Stomach (tissue), 8 donors: ENCODE measurements at regions not wholly inside any gene's neighbourhood (a gene's known extent, or its start where the extent isn't known, plus 50 kb on each side); places are given as distances from the start of the nearest gene placed in this dataset.

Source experiments
- DNase-seq, 2 donors: peaks; one replicate each; pipeline versions ENCODE4 v3.0.0 to v3.0.0-alpha.2; 2013 to 2019
- H3K27ac ChIP-seq, 5 donors: fragments of 200-600 bp in 4 of 5; sonication (generic) in 4 of 5; one replicate each; pipeline ENCODE4 v1.5.1; 2013 to 2019; ENCODE audit warnings: mild to moderate bottlenecking in 1 of 5, moderate library complexity in 1 of 5
- H3K27me3 ChIP-seq, 3 donors: fragments of 200-600 bp; sonication (generic); one replicate each; pipeline ENCODE4 v1.5.1; 2017 to 2019; ENCODE audit warnings: mixed run types in 1 of 3
- H3K36me3 ChIP-seq, 4 donors: fragments of 200-600 bp; sonication (generic); 1 replicate in 3 of 4; 2 replicates in 1 of 4; pipeline ENCODE4 v1.5.1; 2016 to 2019
- H3K4me1 ChIP-seq, 4 donors: fragments of 200-600 bp; sonication (generic); one replicate each; pipeline ENCODE4 v1.5.1; 2016 to 2019
- H3K4me3 ChIP-seq, 4 donors: fragments of 200-600 bp; sonication (generic) in 3 of 4; one replicate each; pipeline ENCODE4 v1.5.1; 2016 to 2019; ENCODE audit warnings: mild to moderate bottlenecking in 1 of 4
- H3K9me3 ChIP-seq, 4 donors: fragments of 200-600 bp; sonication (generic); one replicate each; pipeline ENCODE4 v1.5.1; 2016 to 2019
- EP300 ChIP-seq: sonication (generic); formaldehyde crosslinking; IDR thresholded peaks from one replicate; pipeline ENCODE4 v1.6.1; 2017; ENCODE audit warnings: antibody characterized with exemption
- POLR2A ChIP-seq, 4 donors: fragments of 450-650 bp; IDR thresholded peaks; one replicate each; pipeline ENCODE4 v1.6.1; 2016; ENCODE audit warnings: antibody characterized with exemption in 4 of 4, control low read depth in 2 of 4, mild to moderate bottlenecking in 1 of 4, moderate library complexity in 1 of 4
- POLR2AphosphoS5 ChIP-seq, 3 donors: sonication (generic); formaldehyde crosslinking; IDR thresholded peaks; one replicate each; pipeline ENCODE4 v1.6.1; 2016; ENCODE audit warnings: antibody characterized with exemption in 3 of 3
- WGBS, 5 donors: extraction: QIAGEN DNeasy Blood & Tissue Kit in 3 of 5; methylation state at CpG; one replicate each; pipeline versions ENCODE4 v1.1.5 to v1.1.7; 2013 to 2018; 5-methylcytosine and 5-hydroxymethylcytosine counted together
- intact Hi-C: fragments of 100-400 bp; cut with DNase I; formaldehyde crosslinking; loops from one replicate; pipeline ENCODE4 v1.15.1; 2023; ENCODE audit warnings: low total_unique reads
- TF ChIP-seq, protein P1 (sequence below), 7 experiments: fragments of 450-650 bp in 4 of 7; fragments of 200-600 bp in 3 of 7; sonication (generic) in 3 of 7; IDR thresholded peaks; one replicate each; pipeline ENCODE4 v1.5.1; 2016 to 2019; ENCODE audit warnings: antibody characterized with exemption in 7 of 7, control low read depth in 2 of 7, mild to moderate bottlenecking in 1 of 7
- donor health status: healthy with polysubstance abuse.
- donor health status: Bipolar disorder and iron deficiency.
- donor health status: healthy.

DNA sequence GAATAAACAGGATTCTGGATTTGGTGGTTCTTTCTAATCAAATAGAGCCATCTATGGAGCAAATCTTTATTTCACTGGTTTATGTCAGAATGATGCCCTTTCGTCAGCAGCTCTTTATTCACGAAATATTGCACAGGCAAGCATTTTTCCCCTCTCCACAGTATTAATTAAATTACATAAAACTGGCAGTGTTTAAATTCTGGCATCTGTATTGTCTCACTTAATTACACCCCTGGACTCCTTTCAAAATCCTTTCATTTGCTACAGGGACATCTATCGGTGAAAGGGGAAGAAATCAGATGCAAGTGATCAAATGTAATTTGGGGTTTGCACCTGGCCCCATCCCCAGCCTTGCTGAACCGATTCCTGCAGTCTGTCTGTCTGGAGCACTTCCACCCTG lies 801.9 kb downstream of the QKI start:
- H3K4me1 ChIP-seq, result no peaks in the 10 kb centered on the region

DNA sequence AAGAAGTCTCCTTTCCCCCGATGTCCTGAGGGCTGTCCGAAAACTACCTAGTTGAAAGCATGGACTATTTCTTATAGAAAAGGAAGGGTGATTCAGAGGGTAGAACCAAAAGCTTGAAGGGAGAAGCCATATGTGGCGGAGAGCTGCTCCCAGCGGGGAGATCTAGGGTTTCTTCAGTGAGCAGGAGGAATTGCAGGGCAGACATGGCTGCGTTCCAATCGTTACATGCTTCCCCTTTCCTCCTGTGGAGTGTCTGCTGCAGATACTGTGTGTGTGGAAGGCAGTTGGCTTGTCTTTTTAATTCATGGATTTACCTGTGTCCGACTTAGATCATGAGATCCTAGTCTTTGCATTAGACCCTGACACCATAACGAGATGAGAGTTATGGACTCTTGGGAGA lies 799.5 kb downstream of the QKI start:
- 69 to 85% (median 82%) methylated on average over 8 of the region's 8 CpGs for WGBS, 5 donors
- no peaks in the 10 kb centered on the region for H3K36me3 ChIP-seq
- H3K27me3 ChIP-seq, result no peaks in the 10 kb centered on the region
- no peak overlapping the region for H3K4me3 ChIP-seq
- intact Hi-C loops, result no loop called here
- peaks cover 0 to 7% (median 0%) of the 10 kb centered on the region in 4 donors for H3K9me3 ChIP-seq
- H3K27ac ChIP-seq, result no peak overlapping the region
- H3K4me1 ChIP-seq, result no peaks in the 10 kb centered on the region
- no peak for DNase-seq
- TF ChIP-seq POLR2A (IDR thresholded peaks at IDR 0.05) (no peak), POLR2AphosphoS5 (IDR thresholded peaks at IDR 0.05) (no peak), EP300 (no peak)
- TF ChIP-seq, protein P1, sequence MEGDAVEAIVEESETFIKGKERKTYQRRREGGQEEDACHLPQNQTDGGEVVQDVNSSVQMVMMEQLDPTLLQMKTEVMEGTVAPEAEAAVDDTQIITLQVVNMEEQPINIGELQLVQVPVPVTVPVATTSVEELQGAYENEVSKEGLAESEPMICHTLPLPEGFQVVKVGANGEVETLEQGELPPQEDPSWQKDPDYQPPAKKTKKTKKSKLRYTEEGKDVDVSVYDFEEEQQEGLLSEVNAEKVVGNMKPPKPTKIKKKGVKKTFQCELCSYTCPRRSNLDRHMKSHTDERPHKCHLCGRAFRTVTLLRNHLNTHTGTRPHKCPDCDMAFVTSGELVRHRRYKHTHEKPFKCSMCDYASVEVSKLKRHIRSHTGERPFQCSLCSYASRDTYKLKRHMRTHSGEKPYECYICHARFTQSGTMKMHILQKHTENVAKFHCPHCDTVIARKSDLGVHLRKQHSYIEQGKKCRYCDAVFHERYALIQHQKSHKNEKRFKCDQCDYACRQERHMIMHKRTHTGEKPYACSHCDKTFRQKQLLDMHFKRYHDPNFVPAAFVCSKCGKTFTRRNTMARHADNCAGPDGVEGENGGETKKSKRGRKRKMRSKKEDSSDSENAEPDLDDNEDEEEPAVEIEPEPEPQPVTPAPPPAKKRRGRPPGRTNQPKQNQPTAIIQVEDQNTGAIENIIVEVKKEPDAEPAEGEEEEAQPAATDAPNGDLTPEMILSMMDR (IDR thresholded peaks at IDR 0.05), result no peak

More for the DNA sequence above, 801.9 kb downstream of the QKI start:
- Histone ChIP-seq H3K36me3 (no peaks in the 10 kb centered on the region), H3K27me3 (no peaks in the 10 kb centered on the region), H3K27ac (no peak overlapping the region), H3K9me3 (peaks cover 0 to 7% (median 0%) of the 10 kb centered on the region in 4 donors), H3K4me3 (no peak overlapping the region)
- 57 to 78% (median 72%) methylated on average over 4 of the region's 4 CpGs for WGBS, 5 donors
- intact Hi-C loops, result no loop called here
- TF ChIP-seq POLR2A (IDR thresholded peaks at IDR 0.05) (no peak), EP300 (no peak), POLR2AphosphoS5 (IDR thresholded peaks at IDR 0.05) (no peak)
- TF ChIP-seq, protein P1 (IDR thresholded peaks at IDR 0.05), result no peak
- DNase-seq, result peak in 1 of 2 donors; percentile 23

DNA sequence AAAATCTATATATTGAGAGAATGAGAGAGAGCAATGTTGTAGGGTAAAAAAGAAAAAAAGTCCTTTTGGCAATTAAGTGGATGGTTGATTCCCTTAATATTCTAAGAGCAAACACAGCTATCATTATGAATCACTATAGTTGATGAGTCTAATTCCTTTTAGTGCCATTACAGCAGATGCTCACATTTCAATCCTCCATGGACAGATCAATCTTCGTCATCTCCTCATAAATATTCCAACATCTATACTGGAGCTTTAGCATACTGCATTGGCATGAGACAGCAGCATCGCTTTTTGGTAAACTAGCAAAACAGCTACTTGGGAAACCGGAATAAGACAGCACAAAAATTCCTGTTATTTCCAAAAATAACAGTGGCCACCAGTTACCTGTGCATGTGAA lies 796.7 kb downstream of the QKI start:
- no peak overlapping the region for H3K27ac ChIP-seq
- H3K9me3 ChIP-seq, result peaks cover 0 to 7% (median 0%) of the 10 kb centered on the region in 4 donors
- no peaks in the 10 kb centered on the region for H3K4me1 ChIP-seq
- TF ChIP-seq POLR2A (IDR thresholded peaks at IDR 0.05) (no peak), EP300 (no peak), POLR2AphosphoS5 (IDR thresholded peaks at IDR 0.05) (no peak)
- TF ChIP-seq, protein P1 (IDR thresholded peaks at IDR 0.05), result no peak
- no peaks in the 10 kb centered on the region for H3K36me3 ChIP-seq
- intact Hi-C loops, result no loop called here
- no peak for DNase-seq
- H3K27me3 ChIP-seq, result no peaks in the 10 kb centered on the region
- H3K4me3 ChIP-seq, result no peak overlapping the region
- WGBS, 5 donors, result 84 to 89% (median 87%) methylated on average over 3 of the region's 3 CpGs

DNA sequence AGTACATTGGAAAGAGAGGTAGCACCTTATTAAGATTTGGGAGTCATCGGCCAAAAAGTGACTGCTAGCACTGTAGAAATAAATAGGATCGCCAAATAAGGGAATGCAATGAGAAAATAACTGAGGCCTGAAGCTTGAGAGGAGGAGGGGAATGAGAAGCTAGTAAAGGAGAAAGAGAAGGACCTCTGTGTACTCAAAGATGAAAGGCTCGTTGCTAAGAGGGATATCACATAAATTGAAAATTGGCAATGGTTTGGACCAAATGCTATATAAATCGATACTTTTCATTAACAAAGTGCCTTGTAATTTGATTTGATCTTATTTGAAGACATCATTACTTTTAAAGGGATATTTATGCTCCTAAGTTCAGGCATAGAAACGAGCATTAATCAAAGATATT lies 796.3 kb downstream of the QKI start:
- Histone ChIP-seq H3K27ac (no peak overlapping the region), H3K4me3 (no peak overlapping the region), H3K27me3 (no peaks in the 10 kb centered on the region), H3K36me3 (no peaks in the 10 kb centered on the region), H3K9me3 (peaks cover 0 to 7% (median 0%) of the 10 kb centered on the region in 4 donors), H3K4me1 (no peaks in the 10 kb centered on the region)
- DNase-seq, result no peak
- intact Hi-C loops, result no loop called here
- 72 to 81% (median 77%) methylated on average over 5 of the region's 5 CpGs for WGBS, 5 donors
- TF ChIP-seq POLR2AphosphoS5 (IDR thresholded peaks at IDR 0.05) (no peak), EP300 (no peak), POLR2A (IDR thresholded peaks at IDR 0.05) (no peak)
- TF ChIP-seq, protein P1 (IDR thresholded peaks at IDR 0.05), result no peak
